DMS53 treated with DMSO at 0.1 percent for 48 hours (cell line): ENCODE measurements at regions not wholly inside any gene's neighbourhood (a gene's known extent, or its start where the extent isn't known, plus 50 kb on each side); places are given as distances from the start of the nearest gene placed in this dataset.
"Not testable (repeated sequence)": the region's sequence is repeated elsewhere in the genome, so short reads cannot be mapped to it uniquely, and the experiment has no call there.

Source experiments
- DNase-seq: peaks from one replicate; lab custom pipeline; 2025; ENCODE audit not compliant: unreplicated experiment; lab: John Stamatoyannopoulos, UW

- no peak for DNase-seq
Observed at GRCh38 chr3:127069814-127070440, 87.0 kb downstream of the PLXNA1 start.

- DNase-seq, result no peak
Observed at GRCh38 chr3:127070776-127071175, 87.9 kb downstream of the PLXNA1 start.

DNA sequence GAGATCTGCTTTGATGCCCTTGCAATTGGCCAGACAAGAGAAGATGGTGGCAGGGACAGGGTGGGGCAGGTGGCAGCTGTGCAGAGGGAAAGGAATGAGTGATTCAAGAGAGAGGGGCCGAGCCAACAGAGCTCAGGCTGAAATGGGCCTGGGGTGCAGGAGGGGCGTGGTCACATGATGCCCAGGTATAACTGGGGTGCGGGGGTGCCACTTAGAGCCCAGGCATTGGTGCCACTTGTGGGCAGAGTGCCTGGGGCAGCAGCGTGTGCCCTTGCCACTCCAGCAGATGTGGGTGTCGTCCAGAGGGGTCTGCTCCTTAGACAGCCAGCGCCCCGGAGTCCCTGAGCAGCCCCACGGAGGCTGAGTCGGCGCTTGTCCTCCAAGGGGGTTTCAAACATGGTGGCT lies 88.7 kb downstream of the PLXNA1 start:
- no peak for DNase-seq

DNA sequence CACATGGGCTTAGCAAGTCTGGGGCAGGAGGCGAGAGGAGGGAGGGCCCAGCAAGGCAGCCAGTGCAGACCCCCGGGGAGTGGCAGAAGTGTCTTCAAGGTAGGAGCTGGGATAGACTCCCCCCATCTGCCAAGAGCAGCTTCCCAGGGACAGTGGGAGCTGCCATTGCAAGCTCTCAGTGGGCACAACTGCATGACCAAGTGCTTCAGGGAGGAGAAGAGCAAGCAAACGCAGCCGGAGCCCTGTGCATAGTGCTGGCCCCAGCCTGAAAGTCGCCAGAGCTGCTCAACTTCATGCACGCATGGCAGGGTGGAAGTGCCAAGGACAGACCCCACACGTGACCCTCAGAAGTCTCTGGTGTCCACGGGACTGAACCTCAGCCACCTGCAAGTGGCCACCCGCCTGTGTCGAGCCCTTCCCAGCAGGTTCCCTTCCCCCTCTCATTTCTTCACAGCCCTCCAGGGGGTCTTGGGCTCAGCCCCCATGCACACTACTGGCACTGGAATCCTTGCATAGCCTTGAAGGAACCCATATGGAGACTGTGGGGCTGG lies 89.4 kb downstream of the PLXNA1 start:
- no peak for DNase-seq

- no peak for DNase-seq
Observed at GRCh38 chr3:127072971-127073783, 90.3 kb downstream of the PLXNA1 start.

GRCh38 chr3:127073941-127074820 lies 91.3 kb downstream of the PLXNA1 start:
- no peak for DNase-seq

DNA sequence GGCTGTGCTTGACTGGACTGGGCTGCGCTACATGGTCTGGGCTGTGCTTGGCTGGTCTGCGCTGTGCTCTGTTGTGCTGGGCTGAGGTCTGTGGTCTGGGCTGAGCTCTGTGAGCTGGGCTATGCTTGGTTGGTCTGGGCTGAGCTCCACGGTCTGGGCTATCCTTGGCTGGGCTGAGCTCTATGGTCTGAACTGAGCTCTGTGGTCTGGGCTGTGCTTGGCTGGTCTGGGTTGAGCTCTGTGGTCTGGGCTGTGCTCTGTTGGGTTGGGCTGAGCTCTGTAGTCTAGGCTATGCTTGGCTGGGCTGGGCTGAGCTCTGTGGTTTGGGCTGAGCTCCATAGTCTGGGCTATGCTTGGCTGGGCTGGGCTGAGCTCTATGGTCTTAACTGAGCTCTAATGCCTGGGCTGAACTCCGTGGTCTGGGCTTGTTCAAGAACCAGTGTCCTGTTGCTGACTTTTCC lies 92.0 kb downstream of the PLXNA1 start:
- no peak for DNase-seq

DNA sequence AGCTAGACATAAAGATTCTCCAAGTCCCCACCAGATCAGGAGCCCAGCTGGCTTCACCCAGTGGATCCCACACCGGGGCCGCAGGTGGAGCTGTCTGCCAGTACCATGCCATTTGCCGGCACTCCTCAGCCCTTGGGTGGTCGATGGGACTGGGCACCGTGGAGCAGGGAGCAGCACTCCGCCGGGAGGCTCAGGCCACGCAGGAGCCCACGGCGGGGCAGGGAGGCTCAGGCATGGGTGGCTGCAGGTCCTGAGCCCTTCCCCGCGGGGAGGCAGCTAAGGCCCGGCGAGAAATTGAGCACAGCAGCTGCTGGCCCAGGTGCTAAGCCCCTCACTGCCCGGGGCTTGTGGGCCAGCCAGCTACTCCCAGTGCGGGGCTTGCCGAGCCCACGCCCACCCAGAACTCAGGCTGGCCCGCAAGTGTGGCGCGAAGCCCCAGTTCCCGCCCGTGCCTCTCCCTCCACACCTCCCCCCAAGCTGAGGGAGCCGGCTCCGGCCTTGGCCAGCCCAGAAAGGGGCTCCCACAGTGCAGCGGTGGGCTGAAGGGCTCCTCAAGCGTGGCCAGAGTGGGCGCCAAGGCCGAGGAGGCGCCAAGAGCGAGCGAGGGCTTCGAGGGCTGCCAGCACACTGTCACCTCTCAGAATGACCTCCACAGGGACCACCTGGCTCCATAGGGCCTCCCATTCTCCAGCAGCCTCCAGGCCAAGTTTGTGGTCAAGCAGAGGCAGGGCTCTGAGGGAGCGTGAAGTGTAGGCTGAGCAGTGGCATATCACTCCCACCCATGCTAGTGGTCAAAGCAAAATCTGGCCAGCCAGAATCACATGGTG lies 93.5 kb downstream of the PLXNA1 start:
- not testable (repeated sequence) for DNase-seq

- no peak for DNase-seq
Observed at GRCh38 chr3:127077068-127077467, 94.2 kb downstream of the PLXNA1 start.

DNA sequence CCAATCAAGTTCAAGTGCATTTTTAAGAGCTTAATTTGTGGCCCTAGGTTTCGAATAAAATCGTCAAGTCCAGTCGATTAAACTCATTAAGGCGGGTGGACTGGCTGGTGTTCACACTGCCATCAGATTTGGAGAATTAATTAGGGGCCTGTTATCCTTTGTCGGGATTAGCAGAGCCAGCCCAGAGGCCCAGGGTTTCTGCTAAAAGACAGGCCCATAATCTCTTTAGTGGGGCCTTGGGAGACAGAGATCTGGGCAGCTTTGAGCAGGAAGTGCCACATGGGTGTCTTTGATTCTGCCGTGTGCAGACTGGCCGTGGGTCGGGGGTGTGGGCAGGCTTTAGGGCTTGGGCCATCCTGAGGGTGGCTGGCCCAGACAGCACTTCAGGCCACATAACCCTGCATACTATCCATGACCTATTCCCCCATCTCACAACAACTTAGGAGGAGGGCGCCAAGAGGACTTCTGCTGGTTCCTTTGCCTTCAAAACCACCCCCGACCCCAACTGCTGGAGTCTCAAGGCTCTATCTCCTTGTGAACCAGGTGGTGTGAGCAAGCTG lies 94.7 kb downstream of the PLXNA1 start:
- DNase-seq, result no peak

DNA sequence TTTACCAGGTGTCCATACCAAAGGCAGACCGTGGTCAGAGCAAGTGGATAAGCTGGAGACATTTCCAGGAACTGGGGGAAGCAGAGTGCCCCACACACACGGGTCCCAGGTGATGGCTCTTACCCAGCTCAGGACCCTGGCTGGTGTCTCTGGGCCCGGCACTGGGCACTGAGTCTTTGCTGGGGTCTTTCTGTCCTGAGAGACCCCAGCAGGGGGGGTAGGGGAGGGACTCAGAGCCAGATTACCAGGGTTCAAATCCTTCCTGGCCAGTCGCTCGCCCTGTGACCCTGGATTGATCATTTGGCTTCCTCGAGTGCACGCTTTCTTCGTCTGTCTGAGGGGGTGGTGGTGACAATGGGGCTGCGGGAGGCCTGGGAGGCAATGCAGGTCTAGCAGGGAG lies 95.7 kb downstream of the PLXNA1 start:
- DNase-seq, result no peak

- no peak for DNase-seq
Observed at GRCh38 chr3:127079211-127079610, 96.3 kb downstream of the PLXNA1 start.

GRCh38 chr3:127081001-127081720 lies 98.2 kb downstream of the PLXNA1 start:
- no peak for DNase-seq

GRCh38 chr3:127082066-127082465 lies 99.2 kb downstream of the PLXNA1 start:
- DNase-seq, result no peak

DNA sequence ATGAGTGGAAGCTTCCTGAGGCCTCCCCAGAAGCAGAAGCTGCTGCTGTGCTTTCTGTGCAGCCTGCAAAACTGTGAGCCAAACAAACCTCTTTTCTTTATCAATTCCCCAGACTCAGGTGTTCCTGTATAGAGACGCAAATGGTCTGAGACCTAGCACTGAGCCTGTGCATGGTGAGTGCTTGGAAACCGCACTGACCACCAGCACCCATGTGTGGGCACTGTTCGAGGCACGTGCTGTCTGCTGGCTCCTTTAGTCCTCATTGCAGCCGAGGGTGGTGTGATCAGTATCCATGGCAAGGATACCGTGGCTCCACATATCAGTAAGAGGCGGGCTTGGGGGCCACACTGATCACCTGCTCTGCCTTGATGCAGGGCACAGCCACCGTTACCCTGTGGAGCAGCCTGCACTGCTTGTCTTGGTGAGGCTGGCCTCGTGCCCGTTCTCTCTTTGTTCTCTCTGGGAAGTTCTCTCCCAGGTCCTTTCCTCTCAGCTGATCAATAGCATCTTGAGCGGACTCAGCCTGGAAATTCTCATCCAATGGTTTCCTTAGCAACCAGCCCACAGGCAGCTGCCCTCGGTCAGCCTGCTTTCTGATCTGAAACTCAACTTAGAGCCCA lies 101.0 kb downstream of the PLXNA1 start:
- DNase-seq, result no peak

GRCh38 chr3:127084401-127084990 lies 101.6 kb downstream of the PLXNA1 start:
- no peak for DNase-seq

- no peak for DNase-seq
Observed at GRCh38 chr3:127085576-127085975, 102.7 kb downstream of the PLXNA1 start.

DNA sequence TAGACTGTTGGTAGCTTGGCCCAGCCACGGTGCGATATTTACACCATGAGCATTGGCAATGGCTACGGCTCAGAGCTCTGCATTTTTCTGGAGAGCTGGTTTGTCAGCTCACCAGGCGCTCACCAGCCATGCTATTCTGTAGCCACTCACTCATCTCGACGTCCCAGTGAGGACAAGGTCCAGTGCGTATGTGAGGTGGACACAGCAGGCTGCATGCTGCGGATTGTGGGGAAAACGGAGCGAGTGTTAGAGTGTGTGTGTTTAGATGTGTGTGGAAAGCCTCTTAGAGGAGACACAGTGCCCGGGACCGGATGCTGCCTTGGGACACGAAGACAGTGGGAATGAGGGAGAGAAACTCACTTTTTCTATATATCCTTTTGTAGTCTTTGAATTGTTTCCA lies 103.7 kb downstream of the PLXNA1 start:
- DNase-seq, result not testable (repeated sequence)

GRCh38 chr3:127087441-127087840 lies 104.5 kb downstream of the PLXNA1 start:
- no peak for DNase-seq
